Aorta (tissue), 5 donors: ENCODE measurements at regions not wholly inside any gene's neighbourhood (a gene's known extent, or its start where the extent isn't known, plus 50 kb on each side); places are given as distances from the start of the nearest gene placed in this dataset.

Experiments
- ATAC-seq: fragments of 200-7000 bp; cut with Tn5 transposase; one replicate; pipeline ENCODE4 v1.9.1; 2022; ENCODE audit warnings: moderate library complexity; ENCODE audit not compliant: low FRiP score
- DNase-seq, 2 donors: peaks; one replicate each; pipeline ENCODE4 v3.0.0-alpha.2; 2020
- H3K27ac ChIP-seq, 2 donors: one replicate each; pipeline ENCODE4 v1.5.1; 2013; ENCODE audit warnings: low read length in 2 of 2, mild to moderate bottlenecking in 2 of 2, moderate library complexity in 2 of 2, control low read depth in 1 of 2, inconsistent platforms in 1 of 2, low read depth in 1 of 2
- H3K27me3 ChIP-seq, 2 donors: one replicate each; pipeline ENCODE4 v1.6.1; 2013; ENCODE audit warnings: control low read depth in 1 of 2, low read length in 1 of 2, mild to moderate bottlenecking in 1 of 2, moderate library complexity in 1 of 2; ENCODE audit not compliant: insufficient read depth in 2 of 2, control insufficient read depth in 1 of 2
- H3K36me3 ChIP-seq, 2 donors: one replicate each; pipeline ENCODE4 v1.6.1; 2013; ENCODE audit warnings: control low read depth in 1 of 2, low read length in 1 of 2, mild to moderate bottlenecking in 1 of 2; ENCODE audit not compliant: insufficient read depth in 2 of 2, control insufficient read depth in 1 of 2
- H3K4me1 ChIP-seq, 2 donors: one replicate each; pipeline ENCODE4 v1.6.1; 2013; ENCODE audit warnings: low read length in 2 of 2, control low read depth in 1 of 2, mild to moderate bottlenecking in 1 of 2, moderate library complexity in 1 of 2; ENCODE audit not compliant: insufficient read depth in 2 of 2, control insufficient read depth in 1 of 2
- H3K4me3 ChIP-seq, 2 donors: one replicate each; pipeline ENCODE4 v1.5.1; 2013; ENCODE audit warnings: low read length in 2 of 2, control low read depth in 1 of 2, mild to moderate bottlenecking in 1 of 2
- H3K9me3 ChIP-seq: one replicate; pipeline ENCODE4 v1.6.1; 2013; ENCODE audit warnings: mild to moderate bottlenecking, low read length; ENCODE audit not compliant: control insufficient read depth
- WGBS, 2 donors: extraction: QIAGEN DNeasy Blood & Tissue Kit; methylation state at CpG; one replicate each; pipeline ENCODE4 v1.1.7; 2013; 5-methylcytosine and 5-hydroxymethylcytosine counted together
- intact Hi-C, 2 donors: fragments of 100-400 bp; cut with DNase I; formaldehyde crosslinking; loops; one replicate each; pipeline versions ENCODE4 v1.14.2 to v1.15.0; 2022
- donor health status: healthy with polysubstance abuse.
- donor health status: Bipolar disorder and iron deficiency.
- donor health status: DM: no; HTN: no; CAD: no.
- donor health status: DM: no; HTN: no; CAD: no.
- donor health status: DM: yes; HTN: yes; CAD: no.

GRCh38 chr1:5297886-5298239 is 643.5 kb downstream of the AJAP1 start:
- no peak overlapping the region for H3K27ac ChIP-seq
- intact Hi-C loops: no loop called here
- H3K9me3 ChIP-seq: no peaks in the 10 kb centered on the region
- WGBS, 2 donors: 89 to 94% methylated on average over 1 of the region's 1 CpG
- H3K4me1 ChIP-seq: no peaks in the 10 kb centered on the region
- ATAC-seq (no peak), DNase-seq (no peak)
- no peaks in the 10 kb centered on the region for H3K36me3 ChIP-seq
- no peak overlapping the region for H3K4me3 ChIP-seq
- peaks cover 0 to under 1% of the 10 kb centered on the region in 2 donors for H3K27me3 ChIP-seq

GRCh38 chr1:5297180-5297885 is 642.9 kb downstream of the AJAP1 start:
- 57 to 62% methylated on average over 9 of the region's 9 CpGs for WGBS, 2 donors
- Histone ChIP-seq H3K36me3 (no peaks in the 10 kb centered on the region), H3K27me3 (peaks cover 0 to 2% of the 10 kb centered on the region in 2 donors), H3K4me3 (no peak overlapping the region), H3K9me3 (no peaks in the 10 kb centered on the region), H3K4me1 (no peaks in the 10 kb centered on the region), H3K27ac (no peak overlapping the region)
- ATAC-seq (no peak), DNase-seq (no peak)
- intact Hi-C loops: no loop called here

GRCh38 chr1:5296557-5297179 is 642.3 kb downstream of the AJAP1 start:
- no peaks in the 10 kb centered on the region for H3K4me1 ChIP-seq
- no peak overlapping the region for H3K4me3 ChIP-seq
- no peak overlapping the region for H3K27ac ChIP-seq
- intact Hi-C loops: no loop called here
- H3K36me3 ChIP-seq: no peaks in the 10 kb centered on the region
- H3K27me3 ChIP-seq: peaks cover 0 to 2% of the 10 kb centered on the region in 2 donors
- 42 to 53% methylated on average over 18 of the region's 18 CpGs for WGBS, 2 donors
- ATAC-seq: no peak
- DNase-seq: no peak
- H3K9me3 ChIP-seq: no peaks in the 10 kb centered on the region

- 64 to 67% methylated on average over 12 of the region's 12 CpGs for WGBS, 2 donors
- no peaks in the 10 kb centered on the region for H3K4me1 ChIP-seq
- ATAC-seq: no peak
- no peak overlapping the region for H3K27ac ChIP-seq
- no peak overlapping the region for H3K4me3 ChIP-seq
- H3K36me3 ChIP-seq: no peaks in the 10 kb centered on the region
- no peak for DNase-seq
- peaks cover 0 to 2% of the 10 kb centered on the region in 2 donors for H3K27me3 ChIP-seq
- intact Hi-C loops: no loop called here
- H3K9me3 ChIP-seq: no peaks in the 10 kb centered on the region
These were observed 641.7 kb downstream of the AJAP1 start for GRCh38 chr1:5296095-5296494.

- no peak for ATAC-seq
- Histone ChIP-seq H3K9me3 (peaks cover 1% of the 10 kb centered on the region), H3K27me3 (peaks cover 0 to 2% of the 10 kb centered on the region in 2 donors), H3K36me3 (no peaks in the 10 kb centered on the region), H3K4me1 (no peaks in the 10 kb centered on the region), H3K4me3 (no peak overlapping the region), H3K27ac (no peak overlapping the region)
- 62 to 63% methylated on average over 6 of the region's 6 CpGs for WGBS, 2 donors
- no peak for DNase-seq
- intact Hi-C loops: no loop called here
These were observed 637.5 kb downstream of the AJAP1 start for GRCh38 chr1:5291889-5292288.

- H3K36me3 ChIP-seq: no peaks in the 10 kb centered on the region
- H3K4me1 ChIP-seq: no peaks in the 10 kb centered on the region
- intact Hi-C loops: no loop called here
- H3K27ac ChIP-seq: no peak overlapping the region
- H3K4me3 ChIP-seq: no peak overlapping the region
- peaks cover 1% of the 10 kb centered on the region for H3K9me3 ChIP-seq
- DNase-seq (no peak), ATAC-seq (no peak)
- WGBS, 2 donors: 62 to 64% methylated on average over 17 of the region's 17 CpGs
- no peaks in the 10 kb centered on the region for H3K27me3 ChIP-seq
These were observed 633.1 kb downstream of the AJAP1 start for GRCh38 chr1:5287178-5288150.

GRCh38 chr1:5286244-5286643 is 631.8 kb downstream of the AJAP1 start:
- Histone ChIP-seq H3K4me1 (no peaks in the 10 kb centered on the region), H3K9me3 (peaks cover 1% of the 10 kb centered on the region), H3K27me3 (no peaks in the 10 kb centered on the region), H3K36me3 (no peaks in the 10 kb centered on the region), H3K27ac (no peak overlapping the region), H3K4me3 (no peak overlapping the region)
- intact Hi-C loops: no loop called here
- 70 to 74% methylated on average over 2 of the region's 2 CpGs for WGBS, 2 donors
- no peak for DNase-seq
- no peak for ATAC-seq

- no peaks in the 10 kb centered on the region for H3K27me3 ChIP-seq
- H3K4me3 ChIP-seq: no peak overlapping the region
- H3K27ac ChIP-seq: no peak overlapping the region
- DNase-seq (no peak), ATAC-seq (no peak)
- 41 to 54% methylated on average over 5 of the region's 5 CpGs for WGBS, 2 donors
- intact Hi-C loops: no loop called here
- H3K4me1 ChIP-seq: no peaks in the 10 kb centered on the region
- no peaks in the 10 kb centered on the region for H3K9me3 ChIP-seq
- H3K36me3 ChIP-seq: no peaks in the 10 kb centered on the region
These were observed 620.1 kb downstream of the AJAP1 start for GRCh38 chr1:5274527-5274926.
